K562 (cell line): ENCODE measurements at regions not wholly inside any gene's neighbourhood (a gene's known extent, or its start where the extent isn't known, plus 50 kb on each side); places are given as distances from the start of the nearest gene placed in this dataset.

Experiments used
- ATAC-seq: fragments of 200-7000 bp; cut with Tn5 transposase; 3 replicates; pipeline ENCODE4 v1.9.1; 2020; ENCODE audit warnings: moderate library complexity
- BruUV-seq: library from RNA; stranded (reverse); fragments of 400-500 nt; replicated peaks from 2 replicates; lab custom pipeline; 2021; lab: Mats Ljungman, UMichigan
- CTCF ChIA-PET: fragments of 300-600 bp; formaldehyde crosslinking; extraction: SDS; loops from one replicate; lab custom pipeline; 2021; ENCODE audit warnings: low intra/inter-chr PET ratio; lab: Yijun Ruan, JAX
- POLR2A ChIA-PET: fragments of 300-600, 350-650 bp; sonication (Branson Sonifier 250); formaldehyde crosslinking; extraction: SDS; loops from one replicate; lab custom pipeline; 2021; ENCODE audit warnings: antibody characterized with exemption, inconsistent platforms; lab: Yijun Ruan, JAX
- DNase-seq, 4 experiments: peaks; one replicate each; pipeline versions ENCODE4 v3.0.0 to v3.0.0-alpha.2; 2011 to 2018; ENCODE audit warnings: low spot score in 3 of 4, mixed read lengths in 3 of 4; ENCODE audit errors: extremely low read depth in 1 of 4
- FAIRE-seq: peaks from 2 replicates; lab custom pipeline; 2011; peaks lifted over from hg19 to GRCh38; lab: Jason Lieb, UNC
- H2AFZ ChIP-seq: 2 replicates; pipeline ENCODE4 v1.6.0; 2011; ENCODE audit warnings: low read depth, low read length, control low read depth, inconsistent platforms
- H3K27ac ChIP-seq: fragments of 200-600 bp; 3 replicates; pipeline ENCODE4 v1.8.0; 2011; ENCODE audit warnings: low read depth, mild to moderate bottlenecking, control low read depth, inconsistent platforms, low read length, moderate library complexity, mixed read lengths; ENCODE audit errors: extremely low read depth
- H3K27me3 ChIP-seq, 2 experiments: fragments of 300-600 bp in 1 of 2; 2 replicates in 1 of 2; 3 replicates in 1 of 2; pipeline versions ENCODE4 v1.6.0 to v1.8.0; 2011; ENCODE audit warnings: inconsistent platforms in 2 of 2, low read length in 2 of 2, mild to moderate bottlenecking in 1 of 2, mixed read lengths in 1 of 2, moderate library complexity in 1 of 2; ENCODE audit not compliant: control insufficient read depth in 2 of 2, insufficient read depth in 2 of 2
- H3K36me3 ChIP-seq: fragments of 300-600 bp; 3 replicates; pipeline ENCODE4 v1.8.0; 2011; ENCODE audit warnings: mild to moderate bottlenecking, low read length, inconsistent platforms; ENCODE audit not compliant: control insufficient read depth, insufficient read depth
- H3K4me1 ChIP-seq, 2 experiments: fragments of 200-600 bp in 1 of 2; replicated peaks in 1 of 2; 2 replicates in 1 of 2; 3 replicates in 1 of 2; pipeline versions ENCODE4 v1.5.1 to v1.8.0; 2011; ENCODE audit warnings: inconsistent platforms in 2 of 2, low read length in 2 of 2, mild to moderate bottlenecking in 1 of 2, mixed read lengths in 1 of 2, moderate library complexity in 1 of 2; ENCODE audit not compliant: control insufficient read depth in 2 of 2, insufficient read depth in 2 of 2
- H3K4me2 ChIP-seq: 2 replicates; pipeline ENCODE4 v1.6.1; 2011; ENCODE audit warnings: low read length, control low read depth, inconsistent platforms, mixed read lengths; ENCODE audit not compliant: insufficient read depth
- H3K4me3 ChIP-seq: fragments of 200-600 bp; sonication (generic), shearing (Covaris generic); 2 replicates; pipeline ENCODE4 v1.5.1; 2016; ENCODE audit warnings: control low read depth, inconsistent platforms
- H3K79me2 ChIP-seq: fragments of 200-600 bp; 3 replicates; pipeline ENCODE4 v1.8.0; 2011; ENCODE audit warnings: low read length, inconsistent platforms; ENCODE audit not compliant: control insufficient read depth, insufficient read depth
- H3K9ac ChIP-seq, 2 experiments: 2 replicates each; pipeline versions ENCODE4 v1.6.0 to v1.6.1; 2011; ENCODE audit warnings: low read depth in 2 of 2, low read length in 2 of 2, control low read depth in 1 of 2, inconsistent platforms in 1 of 2, mild to moderate bottlenecking in 1 of 2, mixed read lengths in 1 of 2; ENCODE audit not compliant: insufficient read depth in 1 of 2
- H3K9me1 ChIP-seq: one replicate; pipeline ENCODE4 v1.6.0; 2011; ENCODE audit warnings: inconsistent platforms, mild to moderate bottlenecking, low read length, moderate library complexity; ENCODE audit not compliant: control insufficient read depth, insufficient read depth
- H3K9me3 ChIP-seq: replicated peaks from 2 replicates; pipeline ENCODE4 v1.5.1; 2011; ENCODE audit warnings: low read depth, low read length, inconsistent platforms; ENCODE audit not compliant: control insufficient read depth, insufficient read depth
- H4K20me1 ChIP-seq: replicated peaks from 2 replicates; pipeline ENCODE4 v1.6.1; 2011; ENCODE audit warnings: low read length, inconsistent platforms, mixed read lengths; ENCODE audit not compliant: control insufficient read depth, insufficient read depth
- ASH1L ChIP-seq: fragments of 450-650 bp; IDR thresholded peaks from 2 replicates; pipeline ENCODE4 v1.6.1; 2018; ENCODE audit warnings: borderline replicate concordance, mild to moderate bottlenecking, low read depth; ENCODE audit not compliant: partially characterized antibody
- CBFA2T3 ChIP-seq: fragments of 450-650 bp; IDR thresholded peaks from 2 replicates; pipeline ENCODE4 v1.6.1; 2017
- CBX3 ChIP-seq, 2 experiments: IDR thresholded peaks; 1 replicate in 1 of 2; 2 replicates in 1 of 2; pipeline ENCODE4 v1.6.1; 2012; ENCODE audit warnings: inconsistent platforms in 2 of 2, low read length in 2 of 2, borderline replicate concordance in 1 of 2, control low read depth in 1 of 2
- EP400 ChIP-seq: fragments of 450-650 bp; IDR thresholded peaks from 2 replicates; pipeline ENCODE4 v1.6.1; 2017; ENCODE audit warnings: antibody characterized with exemption, mild to moderate bottlenecking, moderate library complexity
- ERF ChIP-seq: fragments of 450-650 bp; formaldehyde crosslinking; IDR thresholded peaks from 2 replicates; pipeline ENCODE4 v1.4.0; 2020; ENCODE audit warnings: mild to moderate bottlenecking, mixed read lengths
- FOSL1 ChIP-seq: fragments of 200-800 bp; sonication (Bioruptor generic); conservative IDR thresholded peaks from 2 replicates; pipeline ENCODE4 v1.6.1; 2016; ENCODE audit warnings: missing genetic modification characterization, missing compliant biosample characterization
- TCF7L2 ChIP-seq: fragments of 150-350 bp; IDR thresholded peaks from 2 replicates; pipeline ENCODE4 v1.6.1; 2016; ENCODE audit warnings: low read depth, mild to moderate bottlenecking, low read length, moderate library complexity
- ZC3H8 ChIP-seq: fragments of 450-650 bp; IDR thresholded peaks from 2 replicates; pipeline ENCODE4 v1.6.1; 2017
- ZKSCAN1 ChIP-seq: fragments of 150-350 bp; IDR thresholded peaks from 2 replicates; pipeline ENCODE4 v1.6.1; 2016; ENCODE audit warnings: low read depth, low read length
- ZNF140 ChIP-seq: fragments of 250-450 bp; sonication (Bioruptor Pico); IDR thresholded peaks from 2 replicates; pipeline ENCODE4 v1.8.0; 2021; ENCODE audit warnings: moderate library complexity, mild to moderate bottlenecking, inconsistent platforms
- ZNF324 ChIP-seq: fragments of 250-450 bp; sonication (Bioruptor Pico); IDR thresholded peaks from 2 replicates; pipeline ENCODE4 v1.4.0; 2020; ENCODE audit warnings: mild to moderate bottlenecking
- ZNF668 ChIP-seq: fragments of 250-450 bp; sonication (Bioruptor Pico); IDR thresholded peaks from 2 replicates; pipeline ENCODE4 v1.8.0; 2022; ENCODE audit warnings: mild to moderate bottlenecking, inconsistent platforms
- WGBS: fragments of 100-300 bp; shearing (Covaris generic); methylation state at CpG from one replicate; pipeline ENCODE4 v1.1.6; 2016; ENCODE audit warnings: low coverage, mixed read lengths; ENCODE audit not compliant: insufficient coverage; ENCODE audit errors: missing lambda C conversion rate; 5-methylcytosine and 5-hydroxymethylcytosine counted together
- in situ Hi-C: fragments of 300-500 bp; cut with MboI; formaldehyde crosslinking; loops from 4 replicates; pipeline ENCODE4 v1.15.0; 2018; ENCODE audit warnings: inconsistent platforms, mixed read lengths
- intact Hi-C: fragments of 100-400 bp; cut with micrococcal nuclease; formaldehyde crosslinking; loops from 2 replicates; pipeline ENCODE4 v1.14.2; 2022
- TF ChIP-seq, protein P1 (sequence below): fragments of 450-650 bp; formaldehyde crosslinking; IDR thresholded peaks from 2 replicates; pipeline ENCODE4 v1.4.0; 2022; ENCODE audit warnings: missing genetic modification characterization

DNA sequence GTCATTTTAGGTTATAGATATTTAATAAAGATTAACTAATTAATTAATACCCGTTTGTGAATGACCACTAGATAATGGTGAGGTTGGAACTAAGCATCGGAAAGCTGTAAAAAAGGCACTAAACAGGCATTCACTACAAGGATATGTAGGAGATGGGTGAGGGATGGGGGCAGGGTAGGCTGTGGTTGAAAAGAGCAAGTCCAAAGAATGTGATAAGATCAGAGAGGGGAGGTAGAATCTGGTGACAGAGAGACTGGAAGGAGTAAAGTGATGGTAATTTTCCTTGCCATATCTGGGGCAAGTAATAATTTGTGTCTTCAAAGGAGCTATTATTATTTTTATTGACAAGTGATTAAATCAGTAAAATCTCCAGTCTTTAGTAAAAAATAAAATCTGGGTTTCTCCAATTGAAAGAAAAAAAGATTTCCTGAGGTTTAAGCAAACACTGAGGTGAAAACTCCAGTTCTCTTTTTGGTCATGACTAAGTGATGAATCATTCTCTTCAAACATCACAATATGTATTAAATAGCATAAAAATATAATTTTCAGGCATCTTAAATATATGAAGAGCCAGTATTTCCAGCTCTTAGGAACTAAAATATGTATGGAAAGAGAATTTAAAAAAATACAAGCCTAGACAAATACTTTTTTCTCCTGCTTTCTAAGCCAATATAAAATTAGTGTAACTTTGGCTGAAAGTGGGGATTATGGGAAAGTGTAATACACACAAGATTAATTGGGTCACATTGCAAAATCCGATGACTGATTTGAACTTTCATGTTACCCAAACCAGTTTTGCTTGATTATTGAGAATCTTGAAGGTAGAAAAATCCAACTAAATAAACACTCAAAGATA, 259.1 kb upstream of the RBMS1 start:
- intact Hi-C loops: no loop called here
- no peak overlapping the region for H3K4me3 ChIP-seq
- POLR2A ChIA-PET: no interaction called here
- no TSS peak for BruUV-seq
- no peak overlapping the region for H3K4me2 ChIP-seq
- H3K27ac ChIP-seq: no peak overlapping the region
- no peaks in the 10 kb centered on the region for H3K9me1 ChIP-seq
- H3K79me2 ChIP-seq: no peaks in the 10 kb centered on the region
- no peaks in the 10 kb centered on the region for H3K27me3 ChIP-seq
- TF ChIP-seq ZKSCAN1 (no peak), ASH1L (no peak), TCF7L2 (no peak), ERF (CRISPR knock-in tag) (no peak), ZC3H8 (no peak), ZNF140 (no peak), CBX3 (IDR thresholded peaks at IDR 0.05; ENCODE audit: borderline replicate concordance in 1 of 2, low read length in 2 of 2) (no peak), CBFA2T3 (no peak), ZNF324 (CRISPR knock-in tag) (no peak), ZNF668 (CRISPR knock-in tag) (no peak), FOSL1 (tag) (no peak), EP400 (no peak)
- TF ChIP-seq, protein P1, sequence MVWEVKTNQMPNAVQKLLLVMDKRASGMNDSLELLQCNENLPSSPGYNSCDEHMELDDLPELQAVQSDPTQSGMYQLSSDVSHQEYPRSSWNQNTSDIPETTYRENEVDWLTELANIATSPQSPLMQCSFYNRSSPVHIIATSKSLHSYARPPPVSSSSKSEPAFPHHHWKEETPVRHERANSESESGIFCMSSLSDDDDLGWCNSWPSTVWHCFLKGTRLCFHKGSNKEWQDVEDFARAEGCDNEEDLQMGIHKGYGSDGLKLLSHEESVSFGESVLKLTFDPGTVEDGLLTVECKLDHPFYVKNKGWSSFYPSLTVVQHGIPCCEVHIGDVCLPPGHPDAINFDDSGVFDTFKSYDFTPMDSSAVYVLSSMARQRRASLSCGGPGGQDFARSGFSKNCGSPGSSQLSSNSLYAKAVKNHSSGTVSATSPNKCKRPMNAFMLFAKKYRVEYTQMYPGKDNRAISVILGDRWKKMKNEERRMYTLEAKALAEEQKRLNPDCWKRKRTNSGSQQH: no peak
- H2AFZ ChIP-seq: no peak overlapping the region
- DNase-seq (no peak), ATAC-seq (no peak), FAIRE-seq (no peak)
- H3K4me1 ChIP-seq: no peaks in the 10 kb centered on the region
- in situ Hi-C loops: no loop called here
- peaks cover 2% of the 10 kb centered on the region; the same call in 1 of the 2 replicates for H3K9me3 ChIP-seq
- H4K20me1 ChIP-seq: no peaks in the 10 kb centered on the region
- CTCF ChIA-PET: no interaction called here
- H3K36me3 ChIP-seq: no peaks in the 10 kb centered on the region
- H3K9ac ChIP-seq: no peak overlapping the region
- 0% methylated on average over 3 of the region's 3 CpGs for WGBS
